Common myeloid progenitor, CD34-positive (primary cell): ENCODE measurements at regions not wholly inside any gene's neighbourhood (a gene's known extent, or its start where the extent isn't known, plus 50 kb on each side); places are given as distances from the start of the nearest gene placed in this dataset.

Experiments
- CTCF ChIA-PET: fragments of 350-600 bp; sonication (Branson Sonifier 250); formaldehyde crosslinking; loops from one replicate; lab custom pipeline; 2021; ENCODE audit warnings: antibody characterized with exemption; lab: Charles Lee
- POLR2A ChIA-PET: fragments of 350-600 bp; sonication (Branson Sonifier 250); formaldehyde crosslinking; loops from one replicate; lab custom pipeline; 2021; ENCODE audit warnings: antibody characterized with exemption; lab: Charles Lee
- DNase-seq, 3 donors: peaks; one replicate each; pipeline versions ENCODE4 v3.0.0 to v3.0.0-alpha.2; 2013
- H3K27ac ChIP-seq, 2 experiments: 1 replicate in 1 of 2; 2 replicates in 1 of 2; pipeline ENCODE4 v1.7.0; 2013; ENCODE audit warnings: inconsistent platforms in 2 of 2, low read length in 2 of 2, mild to moderate bottlenecking in 2 of 2, low read depth in 1 of 2, moderate library complexity in 1 of 2; ENCODE audit not compliant: severe bottlenecking in 2 of 2, insufficient read depth in 1 of 2, poor library complexity in 1 of 2
- H3K27me3 ChIP-seq, 5 experiments: replicated peaks in 2 of 5; 1 replicate in 3 of 5; 2 replicates in 2 of 5; pipeline versions ENCODE4 v1.6.1 to v1.7.0; 2013; ENCODE audit warnings: low read length in 4 of 5, mild to moderate bottlenecking in 2 of 5, moderate library complexity in 2 of 5, inconsistent platforms in 1 of 5; ENCODE audit not compliant: insufficient read depth in 5 of 5, control insufficient read depth in 4 of 5
- H3K36me3 ChIP-seq, 4 experiments: 1 replicate in 2 of 4; 2 replicates in 2 of 4; pipeline versions ENCODE4 v1.6.1 to v1.7.0; 2013; ENCODE audit warnings: low read length in 3 of 4, control low read depth in 1 of 4, mild to moderate bottlenecking in 1 of 4; ENCODE audit not compliant: control insufficient read depth in 4 of 4, insufficient read depth in 4 of 4
- H3K4me1 ChIP-seq, 4 experiments: 1 replicate in 3 of 4; 2 replicates in 1 of 4; pipeline versions ENCODE4 v1.6.1 to v1.7.1; 2013; ENCODE audit warnings: low read length in 3 of 4, mild to moderate bottlenecking in 3 of 4, control low read depth in 1 of 4, inconsistent platforms in 1 of 4, moderate library complexity in 1 of 4; ENCODE audit not compliant: control insufficient read depth in 4 of 4, insufficient read depth in 4 of 4; ENCODE audit errors: control extremely low read depth in 1 of 4
- H3K4me3 ChIP-seq, 7 experiments: 1 replicate in 4 of 7; 2 replicates in 3 of 7; pipeline versions ENCODE4 v1.5.1 to v1.7.0; 2013; ENCODE audit warnings: mild to moderate bottlenecking in 7 of 7, low read length in 6 of 7, moderate library complexity in 6 of 7, inconsistent platforms in 2 of 7, low read depth in 2 of 7, control low read depth in 1 of 7; ENCODE audit not compliant: insufficient read depth in 4 of 7, control insufficient read depth in 1 of 7; ENCODE audit errors: extremely low read depth in 1 of 7
- H3K9me3 ChIP-seq, 5 experiments: 1 replicate in 4 of 5; 2 replicates in 1 of 5; pipeline versions ENCODE4 v1.6.1 to v1.7.1; 2013; ENCODE audit warnings: low read length in 4 of 5, mild to moderate bottlenecking in 2 of 5, inconsistent platforms in 1 of 5, low read depth in 1 of 5, moderate library complexity in 1 of 5; ENCODE audit not compliant: control insufficient read depth in 4 of 5, insufficient read depth in 2 of 5; ENCODE audit errors: control extremely low read depth in 1 of 5
- WGBS: methylation state at CpG from one replicate; pipeline ENCODE4 v1.1.5; 2013; ENCODE audit not compliant: insufficient coverage; 5-methylcytosine and 5-hydroxymethylcytosine counted together

DNA sequence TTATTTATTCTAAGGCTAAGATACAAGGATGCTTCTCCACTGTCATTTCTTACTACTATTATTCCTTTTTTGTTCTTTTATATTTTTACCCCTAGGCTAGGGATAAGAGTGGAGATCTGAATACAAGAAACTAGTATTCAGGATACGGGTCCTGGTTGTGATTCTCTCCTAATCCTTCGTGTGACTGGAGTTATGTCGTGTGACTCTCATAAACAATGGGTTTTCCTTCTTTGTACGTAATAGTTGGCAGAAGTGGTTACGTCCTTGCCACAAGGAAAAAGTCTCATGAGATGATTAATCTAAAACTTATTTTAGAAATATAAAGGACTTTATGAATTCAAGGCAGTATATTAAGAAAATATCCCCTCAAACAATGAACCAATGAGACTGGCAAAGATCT lies 497.2 kb upstream of the FAM241A start:
- 94% methylated on average over 3 of the region's 5 CpGs for WGBS
- no peaks in the 10 kb centered on the region for H3K9me3 ChIP-seq
- CTCF ChIA-PET = no interaction called here
- no peaks in the 10 kb centered on the region for H3K36me3 ChIP-seq
- no peak overlapping the region for H3K27ac ChIP-seq
- no peak overlapping the region for H3K4me3 ChIP-seq
- no peaks in the 10 kb centered on the region for H3K4me1 ChIP-seq
- DNase-seq = no peak
- POLR2A ChIA-PET = no interaction called here
- H3K27me3 ChIP-seq = peaks cover 0 to 12% (median 5%) of the 10 kb centered on the region in 5 experiments

- no peaks in the 10 kb centered on the region for H3K9me3 ChIP-seq
- H3K27me3 ChIP-seq = peaks cover 0 to 13% (median 5%) of the 10 kb centered on the region in 5 experiments
- WGBS = no CpG with 5 or more reads among the region's 3 CpGs
- no peak overlapping the region for H3K27ac ChIP-seq
- POLR2A ChIA-PET = no interaction called here
- no peak overlapping the region for H3K4me3 ChIP-seq
- no peaks in the 10 kb centered on the region for H3K36me3 ChIP-seq
- no peaks in the 10 kb centered on the region for H3K4me1 ChIP-seq
- CTCF ChIA-PET = interaction anchor here (1.9 kb wide), 1 partner anchor 8 kb away, joined by 6 read pairs; no protein-coding TSS in a partner anchor
- DNase-seq = no peak
These were observed 495.9 kb upstream of the FAM241A start for GRCh38 chr4:111649308-111649707.

DNA sequence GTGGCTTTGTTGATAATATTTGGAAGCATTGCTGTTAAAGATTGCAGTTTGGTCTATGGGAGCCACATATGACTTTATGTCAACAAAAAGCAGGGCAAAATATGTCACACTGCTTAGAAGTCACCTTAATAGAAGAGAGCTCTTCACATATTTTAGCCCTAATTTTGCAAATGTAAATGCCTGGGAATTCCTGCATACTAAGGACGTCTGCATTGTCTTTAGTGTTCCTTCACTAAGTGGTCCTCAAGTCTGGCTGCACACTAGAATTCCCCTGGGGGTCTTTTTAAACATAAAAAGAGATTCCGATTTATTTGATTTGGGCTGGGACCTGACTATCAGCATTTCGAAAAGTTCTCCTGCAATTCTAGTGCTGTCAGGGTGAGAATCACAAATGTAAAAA lies 495.1 kb upstream of the FAM241A start:
- Histone ChIP-seq H3K27ac (no peak overlapping the region), H3K4me3 (no peak overlapping the region), H3K4me1 (no peaks in the 10 kb centered on the region), H3K27me3 (peaks cover 0 to 14% (median 5%) of the 10 kb centered on the region in 5 experiments), H3K36me3 (no peaks in the 10 kb centered on the region), H3K9me3 (no peaks in the 10 kb centered on the region)
- no peak for DNase-seq
- ChIA-PET POLR2A (no interaction called here), CTCF (interaction anchor here (0.7 to 1.9 kb wide), 2 partner anchors 9 to 1302 kb away, joined by 3 to 6 read pairs; no protein-coding TSS in a partner anchor)
- WGBS = 94% methylated on average over 3 of the region's 3 CpGs

GRCh38 chr4:111650674-111651086 lies 494.6 kb upstream of the FAM241A start:
- no peak overlapping the region for H3K4me3 ChIP-seq
- no peak for DNase-seq
- 93% methylated on average over 1 of the region's 1 CpG for WGBS
- CTCF ChIA-PET = interaction anchor here (0.7 to 1.9 kb wide), 2 partner anchors 9 to 1301 kb away, joined by 3 to 6 read pairs; no protein-coding TSS in a partner anchor
- no peaks in the 10 kb centered on the region for H3K4me1 ChIP-seq
- H3K27ac ChIP-seq = no peak overlapping the region
- POLR2A ChIA-PET = no interaction called here
- H3K9me3 ChIP-seq = no peaks in the 10 kb centered on the region
- H3K27me3 ChIP-seq = peaks cover 0 to 14% (median 5%) of the 10 kb centered on the region in 5 experiments
- no peaks in the 10 kb centered on the region for H3K36me3 ChIP-seq

DNA sequence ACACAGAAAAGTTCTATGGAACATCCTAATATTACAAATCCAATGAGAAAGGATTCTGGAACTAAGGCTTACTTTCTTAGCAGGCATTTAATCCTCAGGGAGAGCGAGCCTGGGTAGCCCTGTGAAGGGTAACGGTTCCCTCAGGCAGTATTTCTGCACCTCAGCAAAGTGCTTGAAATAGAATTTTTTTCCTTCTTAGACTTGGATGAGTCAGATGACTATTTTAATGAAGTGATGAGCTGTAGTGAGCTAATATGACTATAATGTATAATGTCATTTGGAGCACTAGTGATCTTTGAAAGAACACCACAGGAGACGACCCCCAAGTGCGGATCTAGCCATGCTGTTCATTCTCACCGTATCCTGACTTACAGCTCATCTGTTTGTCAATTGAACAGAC lies 493.0 kb upstream of the FAM241A start:
- DNase-seq = no peak
- Histone ChIP-seq H3K36me3 (no peaks in the 10 kb centered on the region), H3K9me3 (no peaks in the 10 kb centered on the region), H3K4me1 (no peaks in the 10 kb centered on the region), H3K27ac (no peak overlapping the region), H3K4me3 (no peak overlapping the region), H3K27me3 (peaks cover 0 to 16% (median 5%) of the 10 kb centered on the region in 5 experiments)
- ChIA-PET POLR2A (no interaction called here), CTCF (interaction anchor here (0.9 to 1.2 kb wide), 3 partner anchors 9 to 20 kb away, joined by 3 read pairs; no protein-coding TSS in a partner anchor)
- 93% methylated on average over 5 of the region's 5 CpGs for WGBS

- no peaks in the 10 kb centered on the region for H3K9me3 ChIP-seq
- H3K36me3 ChIP-seq = no peaks in the 10 kb centered on the region
- no CpG with 5 or more reads among the region's 2 CpGs for WGBS
- peaks cover 0 to 18% (median 5%) of the 10 kb centered on the region in 5 experiments for H3K27me3 ChIP-seq
- no peak overlapping the region for H3K27ac ChIP-seq
- H3K4me1 ChIP-seq = no peaks in the 10 kb centered on the region
- no peak overlapping the region for H3K4me3 ChIP-seq
- DNase-seq = no peak
- CTCF ChIA-PET = interaction anchor here (1.2 kb wide), 1 partner anchor 10 kb away, joined by 3 read pairs; no protein-coding TSS in a partner anchor
- POLR2A ChIA-PET = no interaction called here
These were observed 492.3 kb upstream of the FAM241A start for GRCh38 chr4:111652986-111653385.

- WGBS = no CpG with 5 or more reads among the region's 1 CpG
- CTCF ChIA-PET = interaction anchor here (0.9 kb wide), 1 partner anchor 20 kb away, joined by 3 read pairs; no protein-coding TSS in a partner anchor
These were observed 482.8 kb upstream of the FAM241A start for GRCh38 chr4:111662496-111662895.

More at GRCh38 chr4:111662496-111662895, 482.8 kb upstream of the FAM241A start:
- Histone ChIP-seq H3K27ac (no peak overlapping the region), H3K4me3 (no peak overlapping the region), H3K36me3 (no peaks in the 10 kb centered on the region), H3K9me3 (no peaks in the 10 kb centered on the region), H3K27me3 (peaks cover 0 to 4% (median 0%) of the 10 kb centered on the region in 5 experiments), H3K4me1 (no peaks in the 10 kb centered on the region)
- DNase-seq = no peak
- POLR2A ChIA-PET = no interaction called here
